HEK293 (cell line): ENCODE measurements at regions not wholly inside any gene's neighbourhood (a gene's known extent, or its start where the extent isn't known, plus 50 kb on each side); places are given as distances from the start of the nearest gene placed in this dataset.

ENCODE experiments used
- CTCF ChIA-PET: fragments of 350-600 bp; formaldehyde crosslinking; extraction: SDS; loops from one replicate; lab custom pipeline; 2021; ENCODE audit warnings: antibody characterized with exemption; lab: Yijun Ruan, JAX
- POLR2A ChIA-PET: fragments of 300-600 bp; formaldehyde crosslinking; extraction: SDS; loops from one replicate; lab custom pipeline; 2020; ENCODE audit warnings: antibody characterized with exemption, inconsistent platforms; lab: Yijun Ruan, JAX
- H3K27ac ChIP-seq: fragments of 200-500 bp; sonication (Bioruptor generic); 2 replicates; pipeline ENCODE4 v1.5.1; 2014; ENCODE audit warnings: low read depth, low read length, control low read depth, inconsistent platforms; ENCODE audit errors: extremely low read depth
- H3K36me3 ChIP-seq, 2 experiments: fragments of 200-500 bp in 1 of 2; sonication (Bioruptor generic) in 1 of 2; 1 replicate in 1 of 2; 2 replicates in 1 of 2; pipeline ENCODE4 v1.5.1; 2014 to 2017; ENCODE audit warnings: inconsistent platforms in 2 of 2, low read length in 2 of 2; ENCODE audit not compliant: control insufficient read depth in 2 of 2, insufficient read depth in 1 of 2
- H3K4me1 ChIP-seq: fragments of 200-500 bp; sonication (Bioruptor generic); 2 replicates; pipeline ENCODE4 v1.5.1; 2014; ENCODE audit warnings: mild to moderate bottlenecking, low read length, inconsistent platforms; ENCODE audit not compliant: control insufficient read depth, insufficient read depth
- H3K4me3 ChIP-seq: 2 replicates; pipeline ENCODE4 v1.5.1; 2011; ENCODE audit warnings: low read depth, mild to moderate bottlenecking, control low read depth, low read length, moderate library complexity
- H3K9me3 ChIP-seq: fragments of 200-500 bp; sonication (Bioruptor generic); 2 replicates; pipeline ENCODE4 v1.5.1; 2014; ENCODE audit warnings: low read depth, low read length, inconsistent platforms; ENCODE audit not compliant: control insufficient read depth, insufficient read depth
- EGR2 ChIP-seq: fragments of 450-650 bp; formaldehyde crosslinking; IDR thresholded peaks from 2 replicates; pipeline ENCODE4 v1.5.1; 2016; ENCODE audit warnings: low read depth, missing biosample characterization, missing genetic modification characterization
- SCRT2 ChIP-seq: fragments of 450-650 bp; formaldehyde crosslinking; IDR thresholded peaks from 2 replicates; pipeline ENCODE4 v1.5.1; 2016; ENCODE audit warnings: missing biosample characterization, missing genetic modification characterization
- SP3 ChIP-seq: fragments of 450-650 bp; formaldehyde crosslinking; IDR thresholded peaks from 2 replicates; pipeline ENCODE4 v1.5.1; 2016; ENCODE audit warnings: missing biosample characterization, missing genetic modification characterization
- WT1 ChIP-seq: fragments of 450-650 bp; formaldehyde crosslinking; IDR thresholded peaks from 2 replicates; pipeline ENCODE4 v1.5.1; 2016; ENCODE audit warnings: missing biosample characterization, missing genetic modification characterization
- ZNF138 ChIP-seq: fragments of 450-650 bp; formaldehyde crosslinking; IDR thresholded peaks from 2 replicates; pipeline ENCODE4 v1.5.1; 2016; ENCODE audit warnings: missing biosample characterization, missing genetic modification characterization, borderline replicate concordance
- ZNF140 ChIP-seq: fragments of 450-650 bp; formaldehyde crosslinking; IDR thresholded peaks from 2 replicates; pipeline ENCODE4 v1.5.1; 2016; ENCODE audit warnings: missing biosample characterization, missing genetic modification characterization
- ZNF174 ChIP-seq: fragments of 450-650 bp; formaldehyde crosslinking; IDR thresholded peaks from 2 replicates; pipeline ENCODE4 v1.5.0; 2017; ENCODE audit warnings: missing biosample characterization, mild to moderate bottlenecking, missing genetic modification characterization
- ZNF221 ChIP-seq: fragments of 450-650 bp; formaldehyde crosslinking; IDR thresholded peaks from 2 replicates; pipeline ENCODE4 v1.5.1; 2017; ENCODE audit warnings: missing biosample characterization, missing genetic modification characterization, borderline replicate concordance
- ZNF23 ChIP-seq: fragments of 450-650 bp; formaldehyde crosslinking; IDR thresholded peaks from 2 replicates; pipeline ENCODE4 v1.5.1; 2016; ENCODE audit warnings: missing biosample characterization, missing genetic modification characterization, borderline replicate concordance
- ZNF518A ChIP-seq: fragments of 450-650 bp; formaldehyde crosslinking; conservative IDR thresholded peaks from 2 replicates; pipeline ENCODE4 v1.5.1; 2016; ENCODE audit warnings: low read depth, missing biosample characterization, missing genetic modification characterization
- ZNF530 ChIP-seq: fragments of 450-650 bp; formaldehyde crosslinking; IDR thresholded peaks from 2 replicates; pipeline ENCODE4 v1.5.1; 2016; ENCODE audit warnings: low read depth, missing biosample characterization, missing genetic modification characterization
- ZNF837 ChIP-seq: fragments of 450-650 bp; formaldehyde crosslinking; IDR thresholded peaks from 2 replicates; pipeline ENCODE4 v1.5.1; 2016; ENCODE audit warnings: missing biosample characterization, missing genetic modification characterization
- ZSCAN18 ChIP-seq: fragments of 450-650 bp; formaldehyde crosslinking; IDR thresholded peaks from 2 replicates; pipeline ENCODE4 v1.5.1; 2016; ENCODE audit warnings: missing biosample characterization, missing genetic modification characterization
- TF ChIP-seq, protein P1 (sequence below): fragments of 450-650 bp; formaldehyde crosslinking; IDR thresholded peaks from 2 replicates; pipeline ENCODE4 v1.5.1; 2016; ENCODE audit warnings: missing biosample characterization, missing genetic modification characterization, low read depth
- TF ChIP-seq, protein P2 (sequence below): fragments of 450-650 bp; formaldehyde crosslinking; IDR thresholded peaks from 2 replicates; pipeline ENCODE4 v1.5.1; 2016; ENCODE audit warnings: missing biosample characterization, missing genetic modification characterization

- TF ChIP-seq ZNF138 (tag by site-specific recombination) (no peak), SCRT2 (tag by site-specific recombination) (no peak), ZNF140 (tag by site-specific recombination) (no peak), ZNF221 (tag by site-specific recombination) (no peak), SP3 (tag by site-specific recombination) (no peak), ZNF518A (tag by site-specific recombination) (no peak), ZNF837 (no peak), WT1 (tag by site-specific recombination) (no peak), ZNF23 (tag by site-specific recombination) (no peak)
- TF ChIP-seq, protein P1, sequence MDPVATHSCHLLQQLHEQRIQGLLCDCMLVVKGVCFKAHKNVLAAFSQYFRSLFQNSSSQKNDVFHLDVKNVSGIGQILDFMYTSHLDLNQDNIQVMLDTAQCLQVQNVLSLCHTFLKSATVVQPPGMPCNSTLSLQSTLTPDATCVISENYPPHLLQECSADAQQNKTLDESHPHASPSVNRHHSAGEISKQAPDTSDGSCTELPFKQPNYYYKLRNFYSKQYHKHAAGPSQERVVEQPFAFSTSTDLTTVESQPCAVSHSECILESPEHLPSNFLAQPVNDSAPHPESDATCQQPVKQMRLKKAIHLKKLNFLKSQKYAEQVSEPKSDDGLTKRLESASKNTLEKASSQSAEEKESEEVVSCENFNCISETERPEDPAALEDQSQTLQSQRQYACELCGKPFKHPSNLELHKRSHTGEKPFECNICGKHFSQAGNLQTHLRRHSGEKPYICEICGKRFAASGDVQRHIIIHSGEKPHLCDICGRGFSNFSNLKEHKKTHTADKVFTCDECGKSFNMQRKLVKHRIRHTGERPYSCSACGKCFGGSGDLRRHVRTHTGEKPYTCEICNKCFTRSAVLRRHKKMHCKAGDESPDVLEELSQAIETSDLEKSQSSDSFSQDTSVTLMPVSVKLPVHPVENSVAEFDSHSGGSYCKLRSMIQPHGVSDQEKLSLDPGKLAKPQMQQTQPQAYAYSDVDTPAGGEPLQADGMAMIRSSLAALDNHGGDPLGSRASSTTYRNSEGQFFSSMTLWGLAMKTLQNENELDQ (tag by site-specific recombination) = no peak
- TF ChIP-seq, protein P2, sequence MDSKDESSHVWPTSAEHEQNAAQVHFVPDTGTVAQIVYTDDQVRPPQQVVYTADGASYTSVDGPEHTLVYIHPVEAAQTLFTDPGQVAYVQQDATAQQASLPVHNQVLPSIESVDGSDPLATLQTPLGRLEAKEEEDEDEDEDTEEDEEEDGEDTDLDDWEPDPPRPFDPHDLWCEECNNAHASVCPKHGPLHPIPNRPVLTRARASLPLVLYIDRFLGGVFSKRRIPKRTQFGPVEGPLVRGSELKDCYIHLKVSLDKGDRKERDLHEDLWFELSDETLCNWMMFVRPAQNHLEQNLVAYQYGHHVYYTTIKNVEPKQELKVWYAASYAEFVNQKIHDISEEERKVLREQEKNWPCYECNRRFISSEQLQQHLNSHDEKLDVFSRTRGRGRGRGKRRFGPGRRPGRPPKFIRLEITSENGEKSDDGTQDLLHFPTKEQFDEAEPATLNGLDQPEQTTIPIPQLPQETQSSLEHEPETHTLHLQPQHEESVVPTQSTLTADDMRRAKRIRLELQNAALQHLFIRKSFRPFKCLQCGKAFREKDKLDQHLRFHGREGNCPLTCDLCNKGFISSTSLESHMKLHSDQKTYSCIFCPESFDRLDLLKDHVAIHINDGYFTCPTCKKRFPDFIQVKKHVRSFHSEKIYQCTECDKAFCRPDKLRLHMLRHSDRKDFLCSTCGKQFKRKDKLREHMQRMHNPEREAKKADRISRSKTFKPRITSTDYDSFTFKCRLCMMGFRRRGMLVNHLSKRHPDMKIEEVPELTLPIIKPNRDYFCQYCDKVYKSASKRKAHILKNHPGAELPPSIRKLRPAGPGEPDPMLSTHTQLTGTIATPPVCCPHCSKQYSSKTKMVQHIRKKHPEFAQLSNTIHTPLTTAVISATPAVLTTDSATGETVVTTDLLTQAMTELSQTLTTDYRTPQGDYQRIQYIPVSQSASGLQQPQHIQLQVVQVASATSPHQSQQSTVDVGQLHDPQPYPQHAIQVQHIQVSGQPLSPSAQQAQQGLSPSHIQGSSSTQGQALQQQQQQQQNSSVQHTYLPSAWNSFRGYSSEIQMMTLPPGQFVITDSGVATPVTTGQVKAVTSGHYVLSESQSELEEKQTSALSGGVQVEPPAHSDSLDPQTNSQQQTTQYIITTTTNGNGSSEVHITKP (tag by site-specific recombination) = no peak
- H3K4me1 ChIP-seq = no peaks in the 10 kb centered on the region
- H3K4me3 ChIP-seq = no peak overlapping the region
- no peak overlapping the region for H3K27ac ChIP-seq
- no peaks in the 10 kb centered on the region for H3K36me3 ChIP-seq
- ChIA-PET POLR2A (no interaction called here), CTCF (no interaction called here)
- H3K9me3 ChIP-seq = no peaks in the 10 kb centered on the region
These were observed 165.8 kb upstream of the PROX1 start for GRCh38 chr1:213821943-213822334.

GRCh38 chr1:213826891-213827290, 160.9 kb upstream of the PROX1 start:
- Histone ChIP-seq H3K4me1 (no peaks in the 10 kb centered on the region), H3K4me3 (no peak overlapping the region), H3K36me3 (no peaks in the 10 kb centered on the region), H3K27ac (no peak overlapping the region), H3K9me3 (no peaks in the 10 kb centered on the region)
- ChIA-PET CTCF (no interaction called here), POLR2A (no interaction called here)
- no peak for TF ChIP-seq ZNF140 (tag by site-specific recombination)
- TF ChIP-seq ZNF174 (tag by site-specific recombination) = no peak
- TF ChIP-seq ZNF530 (tag by site-specific recombination) = no peak
- no peak for TF ChIP-seq ZSCAN18 (tag by site-specific recombination)
- TF ChIP-seq EGR2 (tag by site-specific recombination) = no peak
